HepG2 (cell line): ENCODE measurements at regions not wholly inside any gene's neighbourhood (a gene's known extent, or its start where the extent isn't known, plus 50 kb on each side); places are given as distances from the start of the nearest gene placed in this dataset.
A peak's percentile ranks its signal among the peaks of the same experiment; 100 is the strongest.

Source experiments
- ATAC-seq: fragments of 200-7000 bp; cut with Tn5 transposase; 3 replicates; pipeline ENCODE4 v1.9.1; 2020; ENCODE audit warnings: mild to moderate bottlenecking, moderate library complexity
- BruUV-seq: library from RNA; stranded (reverse); fragments of 400-500 nt; replicated peaks from 2 replicates; lab custom pipeline; 2021; lab: Mats Ljungman, UMichigan
- CTCF ChIA-PET: fragments of 300-600 bp; formaldehyde crosslinking; extraction: SDS; loops from one replicate; lab custom pipeline; 2021; ENCODE audit warnings: low total read pairs, inconsistent platforms, low intra/inter-chr PET ratio; lab: Yijun Ruan, JAX
- POLR2A ChIA-PET: fragments of 350-600 bp; sonication (Branson Sonifier 250); formaldehyde crosslinking; loops from one replicate; lab custom pipeline; 2020; ENCODE audit warnings: antibody characterized with exemption, inconsistent platforms; lab: Yijun Ruan, JAX
- DNase-seq: peaks from one replicate; pipeline ENCODE4 v3.0.0-alpha.2; 2015; ENCODE audit warnings: low spot score
- FAIRE-seq: peaks from 3 replicates; lab custom pipeline; 2011; peaks lifted over from hg19 to GRCh38; lab: Jason Lieb, UNC
- H2AFZ ChIP-seq: one replicate; pipeline ENCODE4 v1.6.1; 2011; ENCODE audit warnings: low read length, inconsistent platforms
- H3K27ac ChIP-seq: fragments of 300-600 bp; 3 replicates; pipeline ENCODE4 v1.8.0; 2011; ENCODE audit warnings: mixed run types, mild to moderate bottlenecking, mixed read lengths, low read length, inconsistent platforms; ENCODE audit not compliant: insufficient read depth; ENCODE audit errors: extremely low read length
- H3K27me3 ChIP-seq, 2 experiments: fragments of 200-600 bp in 1 of 2; 2 replicates in 1 of 2; 3 replicates in 1 of 2; pipeline versions ENCODE4 v1.6.0 to v1.8.0; 2011; ENCODE audit warnings: low read length in 2 of 2, mild to moderate bottlenecking in 2 of 2, moderate library complexity in 2 of 2, inconsistent platforms in 1 of 2; ENCODE audit not compliant: insufficient read depth in 2 of 2, control insufficient read depth in 1 of 2
- H3K36me3 ChIP-seq, 2 experiments: fragments of 200-600 bp in 1 of 2; replicated peaks in 1 of 2; 2 replicates in 1 of 2; 3 replicates in 1 of 2; pipeline versions ENCODE4 v1.5.1 to v1.8.0; 2011; ENCODE audit warnings: low read length in 2 of 2, inconsistent platforms in 1 of 2; ENCODE audit not compliant: insufficient read depth in 2 of 2, control insufficient read depth in 1 of 2
- H3K4me1 ChIP-seq: 2 replicates; pipeline ENCODE4 v1.5.1; 2012; ENCODE audit warnings: low read length, inconsistent platforms; ENCODE audit not compliant: insufficient read depth
- H3K4me2 ChIP-seq: 2 replicates; pipeline ENCODE4 v1.6.0; 2011; ENCODE audit warnings: low read depth, low read length, inconsistent platforms
- H3K4me3 ChIP-seq, 3 experiments: fragments of 200-600 bp in 1 of 3; sonication (generic), shearing (Covaris generic) in 1 of 3; replicated peaks in 1 of 3; 2 replicates each; pipeline ENCODE4 v1.5.1; 2011 to 2016; ENCODE audit warnings: low read length in 3 of 3, inconsistent platforms in 2 of 3, low read depth in 2 of 3, mild to moderate bottlenecking in 2 of 3, control low read depth in 1 of 3, mixed read lengths in 1 of 3; ENCODE audit not compliant: insufficient read depth in 1 of 3
- H3K79me2 ChIP-seq: one replicate; pipeline ENCODE4 v1.6.1; 2011; ENCODE audit warnings: low read length, inconsistent platforms; ENCODE audit not compliant: insufficient read depth
- H3K9ac ChIP-seq: 2 replicates; pipeline ENCODE4 v1.6.0; 2011; ENCODE audit warnings: mild to moderate bottlenecking, low read depth, low read length, inconsistent platforms; ENCODE audit not compliant: insufficient read depth
- H3K9me3 ChIP-seq: 2 replicates; pipeline ENCODE4 v1.5.1; 2012; ENCODE audit warnings: mild to moderate bottlenecking, low read length
- H4K20me1 ChIP-seq: 2 replicates; pipeline ENCODE4 v1.6.0; 2011; ENCODE audit warnings: inconsistent platforms, mild to moderate bottlenecking, low read length, moderate library complexity; ENCODE audit not compliant: insufficient read depth
- AKAP8 ChIP-seq: sonication (generic); formaldehyde crosslinking; IDR thresholded peaks from 2 replicates; pipeline ENCODE4 v1.5.1; 2020; ENCODE audit warnings: mild to moderate bottlenecking, missing genetic modification reagents
- CENPT ChIP-seq: sonication (generic); formaldehyde crosslinking; IDR thresholded peaks from 2 replicates; pipeline ENCODE4 v1.8.0; 2022; ENCODE audit warnings: low read depth, mild to moderate bottlenecking, moderate library complexity, missing genetic modification reagents
- CREB1 ChIP-seq, 2 experiments: fragments of 450-650 bp in 1 of 2; IDR thresholded peaks; 2 replicates each; pipeline ENCODE4 v1.6.1; 2016 to 2017; ENCODE audit warnings: control low read depth in 1 of 2, mild to moderate bottlenecking in 1 of 2, missing compliant biosample characterization in 1 of 2, missing genetic modification characterization in 1 of 2
- NBN ChIP-seq: fragments of 450-650 bp; conservative IDR thresholded peaks from 2 replicates; pipeline ENCODE4 v1.6.1; 2017
- NCOA2 ChIP-seq: sonication (generic); formaldehyde crosslinking; IDR thresholded peaks from 2 replicates; pipeline ENCODE4 v1.8.0; 2022; ENCODE audit warnings: inconsistent platforms
- ONECUT2 ChIP-seq: sonication (generic); formaldehyde crosslinking; IDR thresholded peaks from 2 replicates; pipeline ENCODE4 v1.4.0; 2020; ENCODE audit warnings: missing genetic modification reagents
- TBX2 ChIP-seq: sonication (generic); formaldehyde crosslinking; IDR thresholded peaks from 2 replicates; pipeline ENCODE4 v1.5.0; 2020; ENCODE audit warnings: missing genetic modification reagents, mild to moderate bottlenecking, borderline replicate concordance
- ZBTB3 ChIP-seq: sonication (generic); formaldehyde crosslinking; IDR thresholded peaks from 2 replicates; pipeline ENCODE4 v1.4.0; 2020; ENCODE audit warnings: low read depth, mild to moderate bottlenecking, moderate library complexity, missing genetic modification reagents, borderline replicate concordance
- ZFX ChIP-seq: sonication (generic); formaldehyde crosslinking; IDR thresholded peaks from 2 replicates; pipeline ENCODE4 v1.4.0; 2020; ENCODE audit warnings: mild to moderate bottlenecking, low read depth, missing genetic modification reagents, moderate library complexity
- ZFY ChIP-seq: sonication (generic); formaldehyde crosslinking; IDR thresholded peaks from 2 replicates; pipeline ENCODE4 v1.4.0; 2020; ENCODE audit warnings: missing genetic modification reagents
- WGBS: methylation state at CpG from one replicate; pipeline ENCODE4 v1.1.6; 2017; ENCODE audit warnings: low lambda C conversion rate; 5-methylcytosine and 5-hydroxymethylcytosine counted together
- in situ Hi-C: cut with HindIII; loops from 2 replicates; pipeline ENCODE4 v1.10.0; 2017; ENCODE audit warnings: low pct_unique_long_range_greater_than_20kb; ENCODE audit not compliant: extremely low pct_ligation_motif_present
- intact Hi-C: fragments of 100-400 bp; cut with micrococcal nuclease; formaldehyde crosslinking; loops from one replicate; pipeline ENCODE4 v1.10.0; 2022; ENCODE audit not compliant: unreplicated experiment
- TF ChIP-seq, protein P1 (sequence below): sonication (generic); formaldehyde crosslinking; IDR thresholded peaks from 2 replicates; pipeline ENCODE4 v1.4.0; 2020; ENCODE audit warnings: mild to moderate bottlenecking, missing genetic modification reagents
- TF ChIP-seq, protein P2 (sequence below): sonication (generic); formaldehyde crosslinking; IDR thresholded peaks from 2 replicates; pipeline ENCODE4 v1.5.1; 2020; ENCODE audit warnings: missing genetic modification reagents, mild to moderate bottlenecking, borderline replicate concordance
- TF ChIP-seq, protein P3 (sequence below): sonication (generic); formaldehyde crosslinking; IDR thresholded peaks from 2 replicates; pipeline ENCODE4 v1.4.0; 2020; ENCODE audit warnings: missing genetic modification reagents, low read depth, mild to moderate bottlenecking, borderline replicate concordance

DNA sequence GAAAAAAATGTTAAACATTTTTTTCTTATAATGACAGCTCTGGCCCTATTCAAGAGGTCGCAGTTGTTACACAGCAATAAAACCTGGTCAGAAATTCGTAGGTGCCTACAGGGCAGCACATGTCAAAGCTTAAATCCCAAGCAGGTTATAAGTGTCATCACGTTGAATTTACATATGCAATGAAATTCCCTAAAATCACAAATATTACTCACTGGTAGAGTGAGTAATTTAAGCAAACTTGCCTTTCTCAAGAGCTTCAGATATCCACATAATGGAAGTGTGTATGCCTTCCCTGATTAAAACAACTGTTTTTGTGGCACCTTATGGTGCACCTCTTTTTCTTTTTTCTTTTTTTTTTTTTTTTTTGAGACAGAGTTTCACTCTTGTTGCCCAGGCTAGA lies 90.7 kb upstream of the FNDC3B start (continued):
- TF ChIP-seq, protein P1, sequence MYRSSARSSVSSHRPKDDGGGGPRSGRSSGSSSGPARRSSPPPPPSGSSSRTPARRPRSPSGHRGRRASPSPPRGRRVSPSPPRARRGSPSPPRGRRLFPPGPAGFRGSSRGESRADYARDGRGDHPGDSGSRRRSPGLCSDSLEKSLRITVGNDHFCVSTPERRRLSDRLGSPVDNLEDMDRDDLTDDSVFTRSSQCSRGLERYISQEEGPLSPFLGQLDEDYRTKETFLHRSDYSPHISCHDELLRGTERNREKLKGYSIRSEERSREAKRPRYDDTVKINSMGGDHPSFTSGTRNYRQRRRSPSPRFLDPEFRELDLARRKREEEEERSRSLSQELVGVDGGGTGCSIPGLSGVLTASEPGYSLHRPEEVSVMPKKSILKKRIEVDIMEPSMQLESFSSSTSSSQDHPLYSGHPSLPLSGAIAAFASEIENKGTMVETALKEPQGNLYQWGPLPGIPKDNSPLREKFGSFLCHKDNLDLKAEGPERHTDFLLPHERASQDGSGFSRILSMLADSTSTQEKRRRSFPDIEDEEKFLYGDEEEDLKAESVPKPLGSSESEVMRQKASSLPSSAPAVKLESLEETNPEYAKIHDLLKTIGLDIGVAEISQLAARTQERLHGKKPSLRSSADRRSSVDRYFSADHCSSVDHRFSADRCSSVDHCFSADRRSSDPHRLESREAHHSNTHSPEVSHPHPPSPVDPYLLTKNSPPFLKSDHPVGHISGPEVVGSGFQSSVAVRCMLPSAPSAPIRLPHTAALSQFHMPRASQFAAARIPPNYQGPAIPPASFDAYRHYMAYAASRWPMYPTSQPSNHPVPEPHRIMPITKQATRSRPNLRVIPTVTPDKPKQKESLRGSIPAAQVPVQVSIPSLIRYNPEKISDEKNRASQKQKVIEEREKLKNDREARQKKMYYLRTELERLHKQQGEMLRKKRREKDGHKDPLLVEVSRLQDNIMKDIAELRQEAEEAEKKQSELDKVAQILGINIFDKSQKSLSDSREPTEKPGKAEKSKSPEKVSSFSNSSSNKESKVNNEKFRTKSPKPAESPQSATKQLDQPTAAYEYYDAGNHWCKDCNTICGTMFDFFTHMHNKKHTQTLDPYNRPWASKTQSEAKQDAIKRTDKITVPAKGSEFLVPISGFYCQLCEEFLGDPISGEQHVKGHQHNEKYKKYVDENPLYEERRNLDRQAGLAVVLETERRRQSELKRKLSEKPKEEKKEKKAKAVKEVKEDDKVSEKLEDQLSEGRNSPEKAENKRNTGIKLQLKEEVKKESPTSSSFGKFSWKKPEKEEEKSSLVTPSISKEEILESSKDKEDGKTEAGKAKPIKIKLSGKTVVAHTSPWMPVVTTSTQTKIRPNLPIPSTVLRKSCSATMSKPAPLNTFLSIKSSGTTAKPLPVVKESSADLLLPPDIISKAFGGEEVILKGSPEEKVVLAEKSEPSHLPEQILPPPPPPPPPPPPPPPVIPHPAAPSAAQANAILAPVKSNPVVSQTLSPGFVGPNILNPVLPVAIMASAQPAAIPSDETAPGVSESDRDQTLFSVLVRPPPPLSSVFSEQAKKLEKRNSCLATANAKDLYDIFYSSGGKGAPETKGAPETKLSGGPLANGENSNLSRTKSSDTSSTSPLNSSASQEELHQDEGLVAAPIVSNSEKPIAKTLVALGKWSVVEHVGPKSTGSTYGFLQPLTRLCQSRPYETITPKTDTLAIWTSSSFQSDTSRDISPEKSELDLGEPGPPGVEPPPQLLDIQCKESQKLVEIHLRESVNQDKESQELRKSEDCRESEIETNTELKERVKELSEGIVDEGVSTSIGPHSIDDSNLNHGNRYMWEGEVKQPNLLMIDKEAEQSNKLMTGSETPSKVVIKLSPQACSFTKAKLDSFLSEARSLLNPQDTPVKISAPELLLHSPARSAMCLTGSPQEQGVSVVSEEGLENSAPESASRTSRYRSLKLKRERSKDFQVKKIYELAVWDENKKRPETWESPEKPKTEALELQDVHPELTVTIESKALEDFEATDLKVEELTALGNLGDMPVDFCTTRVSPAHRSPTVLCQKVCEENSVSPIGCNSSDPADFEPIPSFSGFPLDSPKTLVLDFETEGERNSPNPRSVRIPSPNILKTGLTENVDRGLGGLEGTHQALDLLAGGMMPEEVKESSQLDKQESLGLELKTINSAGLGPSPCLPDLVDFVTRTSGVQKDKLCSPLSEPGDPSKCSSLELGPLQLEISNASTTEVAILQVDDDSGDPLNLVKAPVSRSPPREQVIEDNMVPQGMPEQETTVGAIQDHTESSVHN, result no peak
- no peak for TF ChIP-seq ONECUT2 (CRISPR knock-in tag)
- TF ChIP-seq, all 625 proteins: peak for 0

DNA sequence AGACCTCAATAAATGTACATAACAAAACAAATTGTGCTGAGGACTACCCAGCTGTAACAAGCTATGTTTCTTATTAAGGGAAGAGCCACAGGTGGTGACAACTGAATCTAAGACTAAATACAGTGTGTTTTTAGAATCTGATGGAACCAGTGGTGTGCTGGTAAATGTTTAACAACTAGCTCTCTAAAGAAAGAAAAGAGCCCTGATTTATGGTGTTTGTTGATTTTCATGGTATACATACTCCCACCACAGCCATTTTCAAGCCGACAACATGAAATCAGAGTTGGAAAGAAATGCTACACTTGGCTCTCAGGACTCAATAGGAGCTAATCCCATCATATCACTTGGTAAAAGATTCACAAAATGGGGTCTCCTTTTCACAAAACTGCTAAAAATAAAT lies 89.8 kb upstream of the FNDC3B start:
- Histone ChIP-seq H3K79me2 (no peaks in the 10 kb centered on the region), H3K4me1 (peaks cover 72% of the 10 kb centered on the region)
- CTCF ChIA-PET, result no interaction called here
- no peak for TF ChIP-seq ZFY (CRISPR knock-in tag)
- no peak for TF ChIP-seq TBX2
- no peak for TF ChIP-seq ZFX (CRISPR knock-in tag)
- no peak for TF ChIP-seq NCOA2 (CRISPR knock-in tag)
- TF ChIP-seq AKAP8 (CRISPR knock-in tag), result no peak
- no peak for TF ChIP-seq CENPT (CRISPR knock-in tag)
- TF ChIP-seq, protein P2, sequence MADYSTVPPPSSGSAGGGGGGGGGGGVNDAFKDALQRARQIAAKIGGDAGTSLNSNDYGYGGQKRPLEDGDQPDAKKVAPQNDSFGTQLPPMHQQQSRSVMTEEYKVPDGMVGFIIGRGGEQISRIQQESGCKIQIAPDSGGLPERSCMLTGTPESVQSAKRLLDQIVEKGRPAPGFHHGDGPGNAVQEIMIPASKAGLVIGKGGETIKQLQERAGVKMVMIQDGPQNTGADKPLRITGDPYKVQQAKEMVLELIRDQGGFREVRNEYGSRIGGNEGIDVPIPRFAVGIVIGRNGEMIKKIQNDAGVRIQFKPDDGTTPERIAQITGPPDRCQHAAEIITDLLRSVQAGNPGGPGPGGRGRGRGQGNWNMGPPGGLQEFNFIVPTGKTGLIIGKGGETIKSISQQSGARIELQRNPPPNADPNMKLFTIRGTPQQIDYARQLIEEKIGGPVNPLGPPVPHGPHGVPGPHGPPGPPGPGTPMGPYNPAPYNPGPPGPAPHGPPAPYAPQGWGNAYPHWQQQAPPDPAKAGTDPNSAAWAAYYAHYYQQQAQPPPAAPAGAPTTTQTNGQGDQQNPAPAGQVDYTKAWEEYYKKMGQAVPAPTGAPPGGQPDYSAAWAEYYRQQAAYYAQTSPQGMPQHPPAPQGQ (CRISPR knock-in tag), result no peak
- no peak for TF ChIP-seq CREB1 (IDR thresholded peaks at IDR 0.05)
- TF ChIP-seq CREB1 (CRISPR knock-in tag; IDR thresholded peaks at IDR 0.05), result 0 out of 2 replicates have a peak, but pooled peaks have one; percentile 23
- no peak for TF ChIP-seq ZBTB3 (CRISPR knock-in tag)
- TF ChIP-seq NBN, result no peak
- TF ChIP-seq, protein P3, sequence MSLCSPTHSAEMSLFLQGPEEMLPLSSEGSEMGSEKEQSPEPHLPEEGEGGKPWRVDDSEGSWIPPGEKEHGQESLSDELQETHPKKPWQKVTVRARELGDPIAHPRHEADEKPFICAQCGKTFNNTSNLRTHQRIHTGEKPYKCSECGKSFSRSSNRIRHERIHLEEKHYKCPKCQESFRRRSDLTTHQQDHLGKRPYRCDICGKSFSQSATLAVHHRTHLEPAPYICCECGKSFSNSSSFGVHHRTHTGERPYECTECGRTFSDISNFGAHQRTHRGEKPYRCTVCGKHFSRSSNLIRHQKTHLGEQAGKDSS (CRISPR knock-in tag), result no peak

More for the DNA sequence above, 89.8 kb upstream of the FNDC3B start:
- Histone ChIP-seq H3K9ac (no peak overlapping the region; the same call in 1 of the 2 replicates), H4K20me1 (no peaks in the 10 kb centered on the region), H3K9me3 (no peaks in the 10 kb centered on the region), H2AFZ (peak overlapping the region; percentile 66), H3K4me2 (peak overlapping the region; percentile 61), H3K27me3 (no peaks in the 10 kb centered on the region), H3K4me3 (no peak overlapping the region; a peak in 1 of 6 replicates), H3K27ac (no peak overlapping the region), H3K36me3 (no peaks in the 10 kb centered on the region)
- WGBS, result 17% methylated on average over 1 of the region's 1 CpG
- peak; percentile 42; the same call in 1 of the 3 replicates for ATAC-seq
- no peak for DNase-seq
- BruUV-seq, result no TSS peak
- FAIRE-seq, result no peak
- POLR2A ChIA-PET, result interaction anchor here (0.8 to 1.9 kb wide), 5 partner anchors 17 to 110 kb away, joined by 3 to 12 read pairs (median 4); partner anchors contain the start of gene FNDC3B
- intact Hi-C loops, result no loop called here
- in situ Hi-C loops, result no loop called here
